ENCODE measurements at regions not wholly inside any gene's neighbourhood (a gene's known extent, or its start where the extent isn't known, plus 50 kb on each side); places are given as distances from the start of the nearest gene placed in this dataset.
A peak's percentile ranks its signal among the peaks of the same experiment; 100 is the strongest.

DNA sequence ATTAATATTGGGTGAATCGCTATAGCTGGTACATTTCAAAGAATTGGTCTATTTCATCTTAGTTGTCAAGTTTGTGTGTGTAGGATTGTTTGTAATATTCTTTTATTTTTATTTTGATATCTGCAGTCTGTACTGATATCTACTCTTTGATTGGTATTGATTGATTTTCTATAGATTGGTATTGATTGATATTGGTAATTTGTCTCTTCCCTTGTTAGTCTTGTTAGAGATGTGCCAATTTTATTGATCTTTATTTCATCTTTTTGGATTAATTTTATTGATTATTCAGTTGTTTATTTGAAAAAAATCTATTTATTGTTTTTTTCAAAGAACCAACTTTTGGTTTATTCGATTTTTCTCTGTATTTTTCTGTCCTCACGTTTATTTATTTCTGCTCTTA is 61.4 kb downstream of the TM2D3 start:
- WGBS: 69% methylated on average over 3 of the region's 3 CpGs
- Histone ChIP-seq H3K4me3 (ENCODE audit: low read length) (no peak overlapping the region), H3K9me3 (ENCODE audit: control insufficient read depth, low read length) (no peaks in the 10 kb centered on the region), H3K27ac (ENCODE audit: low read length) (no peak overlapping the region), H3K4me1 (ENCODE audit: control insufficient read depth, insufficient read depth, low read length) (no peaks in the 10 kb centered on the region), H3K27me3 (ENCODE audit: control insufficient read depth, insufficient read depth) (no peaks in the 10 kb centered on the region)
- DNase-seq: no peak
- intact Hi-C loops (cut with DNase I): no loop called here
- no peak for ATAC-seq

DNA sequence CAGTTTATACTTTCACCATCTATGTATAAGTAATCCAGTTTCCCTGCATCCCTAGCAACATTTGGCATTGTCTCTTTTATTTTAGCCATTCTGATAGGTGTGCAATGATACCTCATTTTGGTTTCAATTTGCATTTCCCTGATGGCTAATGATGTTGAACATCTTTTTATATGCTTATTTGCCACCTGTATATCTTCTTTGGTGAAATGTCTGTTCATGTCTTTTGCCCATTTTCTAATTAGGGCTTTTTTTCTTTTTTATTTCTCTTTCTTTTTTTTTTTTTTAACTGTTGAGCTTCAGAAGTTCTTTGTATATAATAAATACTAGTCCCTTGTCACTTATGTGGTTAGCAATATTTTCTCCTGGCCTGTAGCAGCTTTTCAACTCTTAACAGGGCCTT is 68.9 kb downstream of the TM2D3 start:
- intact Hi-C loops (cut with DNase I): no loop called here
- no peaks in the 10 kb centered on the region for H3K4me1 ChIP-seq (ENCODE audit: control insufficient read depth, insufficient read depth, low read length)
- no peaks in the 10 kb centered on the region for H3K27me3 ChIP-seq (ENCODE audit: control insufficient read depth, insufficient read depth)
- no peaks in the 10 kb centered on the region for H3K9me3 ChIP-seq (ENCODE audit: control insufficient read depth, low read length)
- ATAC-seq: no peak
- no peak overlapping the region for H3K27ac ChIP-seq (ENCODE audit: low read length)
- no peak for DNase-seq
- H3K4me3 ChIP-seq (ENCODE audit: low read length): no peak overlapping the region

DNA sequence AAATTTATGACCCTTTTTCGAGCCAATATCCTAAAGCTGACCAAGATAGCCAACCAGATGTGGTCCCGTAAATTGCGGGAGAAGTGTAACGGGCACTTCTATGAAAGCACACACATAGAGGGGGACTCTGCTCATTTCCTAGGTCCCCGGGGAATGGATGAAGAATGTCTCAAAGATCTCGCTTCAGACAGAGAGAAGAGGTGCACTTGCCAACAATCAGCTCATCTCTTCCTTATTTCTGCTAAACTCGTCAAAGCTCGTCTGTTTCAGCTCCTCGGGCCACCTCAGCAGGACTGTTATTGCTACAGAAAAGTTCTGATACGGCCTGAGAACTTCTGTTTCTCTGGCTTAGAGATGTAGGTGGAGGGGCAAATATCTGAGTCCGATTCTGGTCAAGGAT is 71.8 kb downstream of the TM2D3 start:
- intact Hi-C loops (cut with DNase I): no loop called here
- H3K27ac ChIP-seq (ENCODE audit: low read length): no peak overlapping the region
- H3K4me3 ChIP-seq (ENCODE audit: low read length): no peak overlapping the region
- no peaks in the 10 kb centered on the region for H3K27me3 ChIP-seq (ENCODE audit: control insufficient read depth, insufficient read depth)
- no peaks in the 10 kb centered on the region for H3K4me1 ChIP-seq (ENCODE audit: control insufficient read depth, insufficient read depth, low read length)
- WGBS: 78% methylated on average over 11 of the region's 11 CpGs
- DNase-seq: no peak
- no peak for ATAC-seq
- no peaks in the 10 kb centered on the region for H3K9me3 ChIP-seq (ENCODE audit: control insufficient read depth, low read length)

DNA sequence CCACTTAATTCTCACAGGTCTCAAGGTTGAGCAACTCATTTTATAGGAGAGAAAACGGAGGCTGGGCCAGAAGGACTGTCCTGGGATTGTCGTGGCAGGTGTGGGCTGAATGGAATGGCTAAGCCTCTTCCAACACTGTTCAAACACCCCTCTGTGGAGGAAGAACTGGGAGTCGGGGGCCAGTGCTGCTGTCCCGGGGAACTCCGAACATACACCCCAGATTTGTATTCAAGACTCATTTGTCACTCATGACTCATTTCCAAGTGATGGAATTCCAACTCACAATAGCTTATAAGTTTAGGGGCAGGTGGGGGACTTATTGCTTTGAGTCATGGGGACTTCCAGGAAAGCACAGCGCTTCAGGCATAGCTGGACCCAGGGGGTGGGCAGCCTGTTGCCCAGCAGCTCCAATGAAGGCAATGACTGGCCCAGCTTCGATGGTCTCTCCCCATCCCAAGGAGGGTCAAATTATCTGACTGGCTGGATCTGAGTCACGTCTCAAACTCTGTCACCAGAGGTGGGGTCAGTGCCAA is 72.5 kb downstream of the TM2D3 start:
- intact Hi-C loops (cut with DNase I): no loop called here
- H3K27me3 ChIP-seq (ENCODE audit: control insufficient read depth, insufficient read depth): no peaks in the 10 kb centered on the region
- WGBS: 67% methylated on average over 8 of the region's 8 CpGs
- no peak overlapping the region for H3K27ac ChIP-seq (ENCODE audit: low read length)
- H3K4me3 ChIP-seq (ENCODE audit: low read length): no peak overlapping the region
- H3K4me1 ChIP-seq (ENCODE audit: control insufficient read depth, insufficient read depth, low read length): no peaks in the 10 kb centered on the region
- ATAC-seq (no peak), DNase-seq (no peak)
- H3K9me3 ChIP-seq (ENCODE audit: control insufficient read depth, low read length): no peaks in the 10 kb centered on the region

DNA sequence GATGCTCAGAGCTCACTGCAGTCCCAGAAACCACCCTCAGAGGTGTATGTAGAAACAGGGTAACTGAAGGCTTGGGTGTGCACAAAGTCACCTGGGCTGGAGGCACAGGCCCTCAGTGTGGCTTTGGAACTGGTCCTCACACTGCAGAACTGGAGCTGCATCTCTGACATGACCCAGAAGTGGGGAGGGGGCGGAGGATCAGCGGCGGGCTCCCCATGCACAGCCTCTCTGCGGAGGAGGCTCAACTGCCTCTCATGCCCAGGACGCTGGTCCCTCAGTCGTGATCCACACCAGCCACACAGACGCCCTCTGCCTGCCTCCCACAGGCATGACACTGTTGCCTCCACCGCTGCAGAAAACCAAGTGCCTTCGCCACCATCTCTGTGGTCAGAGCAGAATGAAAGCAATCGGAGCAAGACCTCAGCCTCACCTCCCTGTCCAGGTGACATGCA is 73.7 kb downstream of the TM2D3 start:
- Histone ChIP-seq H3K4me3 (ENCODE audit: low read length) (no peak overlapping the region), H3K27ac (ENCODE audit: low read length) (no peak overlapping the region), H3K4me1 (ENCODE audit: control insufficient read depth, insufficient read depth, low read length) (no peaks in the 10 kb centered on the region), H3K27me3 (ENCODE audit: control insufficient read depth, insufficient read depth) (no peaks in the 10 kb centered on the region), H3K9me3 (ENCODE audit: control insufficient read depth, low read length) (no peaks in the 10 kb centered on the region)
- WGBS: 46% methylated on average over 10 of the region's 10 CpGs
- peak; percentile 44 to 50 for ATAC-seq
- DNase-seq: peak in 2 of 3 donors; percentile 25 to 72
- intact Hi-C loops (cut with DNase I): no loop called here

DNA sequence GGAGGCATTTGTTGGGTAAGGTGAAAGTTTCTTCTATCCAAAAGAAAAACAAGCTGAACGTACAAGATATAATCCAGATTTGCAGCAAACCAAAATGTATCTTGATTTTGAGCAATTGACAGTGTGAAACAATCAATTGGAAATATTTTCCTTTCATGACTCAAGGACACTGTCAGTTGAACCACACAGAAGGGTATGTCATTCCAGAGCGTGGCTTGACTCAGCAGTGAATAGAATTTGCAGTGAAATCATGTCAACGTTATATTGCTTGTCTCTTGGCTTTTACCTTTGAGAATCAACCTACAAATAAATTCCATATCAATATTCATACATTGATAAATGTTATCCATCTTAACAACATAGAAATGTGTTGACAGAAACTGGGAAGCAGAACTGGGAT is 78.2 kb downstream of the TM2D3 start:
- 67% methylated on average over 3 of the region's 3 CpGs for WGBS
- no peaks in the 10 kb centered on the region for H3K27me3 ChIP-seq (ENCODE audit: control insufficient read depth, insufficient read depth)
- ATAC-seq (no peak), DNase-seq (no peak)
- H3K4me1 ChIP-seq (ENCODE audit: control insufficient read depth, insufficient read depth, low read length): no peaks in the 10 kb centered on the region
- no peaks in the 10 kb centered on the region for H3K9me3 ChIP-seq (ENCODE audit: control insufficient read depth, low read length)
- intact Hi-C loops (cut with DNase I): no loop called here
- no peak overlapping the region for H3K27ac ChIP-seq (ENCODE audit: low read length)
- no peak overlapping the region for H3K4me3 ChIP-seq (ENCODE audit: low read length)

DNA sequence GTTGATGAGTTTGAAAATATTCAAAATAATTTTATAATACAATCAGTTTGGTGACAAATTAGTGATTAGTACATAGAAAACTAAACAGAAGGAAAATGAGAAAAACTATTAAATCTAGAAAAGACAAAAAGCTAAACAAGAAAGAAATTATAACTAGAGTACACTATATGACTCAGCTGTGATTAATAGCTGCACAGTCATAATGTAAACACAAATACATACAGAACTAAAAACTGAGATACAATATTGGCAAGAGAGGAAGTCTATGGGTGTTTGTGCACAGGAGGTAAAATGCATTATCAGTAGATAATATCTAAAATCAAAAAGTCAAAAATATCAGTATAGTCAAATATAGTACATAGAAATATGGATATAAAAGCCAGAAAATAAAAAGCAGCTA is 80.7 kb upstream of the PCSK6 start:
- Histone ChIP-seq H3K9me3 (ENCODE audit: control insufficient read depth, low read length) (no peaks in the 10 kb centered on the region), H3K4me1 (ENCODE audit: control insufficient read depth, insufficient read depth, low read length) (no peaks in the 10 kb centered on the region), H3K27me3 (ENCODE audit: control insufficient read depth, insufficient read depth) (no peaks in the 10 kb centered on the region), H3K27ac (ENCODE audit: low read length) (no peak overlapping the region), H3K4me3 (ENCODE audit: low read length) (no peak overlapping the region)
- DNase-seq (no peak), ATAC-seq (no peak)
- intact Hi-C loops (cut with DNase I): no loop called here

DNA sequence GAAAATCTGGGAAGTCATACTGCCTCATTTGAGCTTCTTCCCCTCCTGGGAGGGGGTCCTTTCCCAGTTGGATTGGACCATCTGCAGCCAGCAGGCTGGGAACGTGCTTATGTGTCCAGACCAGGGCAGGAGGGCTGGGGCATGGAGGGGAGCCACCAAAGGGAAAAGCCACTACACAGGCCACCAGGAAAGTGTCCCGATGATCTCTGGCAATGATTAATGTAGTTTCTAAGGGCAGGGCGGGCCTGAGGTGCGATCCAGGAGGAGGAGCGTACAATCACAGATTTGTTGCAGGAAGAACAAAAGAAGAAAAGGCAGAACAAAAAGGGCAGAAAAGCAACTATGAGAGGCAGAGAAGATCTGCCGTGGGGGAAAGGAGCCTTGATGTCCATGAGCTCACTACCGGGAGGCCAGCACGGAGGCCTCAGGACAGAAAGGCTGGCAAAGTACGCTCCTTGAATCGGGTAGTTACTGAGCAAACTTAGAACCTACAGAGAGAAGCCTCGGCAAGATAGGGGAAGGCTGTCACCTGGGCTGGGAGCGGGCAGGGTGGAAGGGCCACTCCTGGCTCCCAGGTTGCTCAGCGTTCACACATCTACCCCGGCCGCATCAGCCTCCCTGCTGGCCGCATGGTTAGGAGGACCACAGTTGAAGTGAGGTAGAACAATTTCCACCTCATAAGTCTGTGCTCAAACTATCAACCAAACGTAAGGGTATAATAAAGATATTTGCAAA is 79.5 kb upstream of the PCSK6 start:
- DNase-seq (no peak), ATAC-seq (no peak)
- no peak overlapping the region for H3K27ac ChIP-seq (ENCODE audit: low read length)
- H3K4me1 ChIP-seq (ENCODE audit: control insufficient read depth, insufficient read depth, low read length): no peaks in the 10 kb centered on the region
- 91% methylated on average over 17 of the region's 17 CpGs for WGBS
- H3K4me3 ChIP-seq (ENCODE audit: low read length): no peak overlapping the region
- intact Hi-C loops (cut with DNase I): no loop called here
- H3K9me3 ChIP-seq (ENCODE audit: control insufficient read depth, low read length): no peaks in the 10 kb centered on the region
- no peaks in the 10 kb centered on the region for H3K27me3 ChIP-seq (ENCODE audit: control insufficient read depth, insufficient read depth)

DNA sequence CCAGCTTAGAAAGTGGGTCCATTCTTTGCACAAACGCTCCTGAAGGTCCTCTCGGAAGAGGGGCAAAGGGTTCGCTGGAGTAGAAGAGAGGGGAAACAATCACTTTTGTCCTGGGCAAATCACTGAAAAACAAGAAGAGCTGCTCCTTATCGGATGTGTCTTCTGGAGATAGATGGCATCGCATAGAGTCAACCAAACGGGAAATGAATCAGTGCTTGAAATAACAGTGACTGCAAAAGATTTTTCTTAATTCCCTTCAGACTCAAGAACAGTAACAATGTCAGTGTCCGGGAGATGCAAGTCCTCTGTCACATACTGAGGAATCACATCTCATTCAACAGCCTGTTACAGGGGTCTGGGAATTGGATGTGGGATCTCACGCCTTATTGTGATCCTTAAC is 78.8 kb upstream of the PCSK6 start:
- 70% methylated on average over 8 of the region's 8 CpGs for WGBS

DNA sequence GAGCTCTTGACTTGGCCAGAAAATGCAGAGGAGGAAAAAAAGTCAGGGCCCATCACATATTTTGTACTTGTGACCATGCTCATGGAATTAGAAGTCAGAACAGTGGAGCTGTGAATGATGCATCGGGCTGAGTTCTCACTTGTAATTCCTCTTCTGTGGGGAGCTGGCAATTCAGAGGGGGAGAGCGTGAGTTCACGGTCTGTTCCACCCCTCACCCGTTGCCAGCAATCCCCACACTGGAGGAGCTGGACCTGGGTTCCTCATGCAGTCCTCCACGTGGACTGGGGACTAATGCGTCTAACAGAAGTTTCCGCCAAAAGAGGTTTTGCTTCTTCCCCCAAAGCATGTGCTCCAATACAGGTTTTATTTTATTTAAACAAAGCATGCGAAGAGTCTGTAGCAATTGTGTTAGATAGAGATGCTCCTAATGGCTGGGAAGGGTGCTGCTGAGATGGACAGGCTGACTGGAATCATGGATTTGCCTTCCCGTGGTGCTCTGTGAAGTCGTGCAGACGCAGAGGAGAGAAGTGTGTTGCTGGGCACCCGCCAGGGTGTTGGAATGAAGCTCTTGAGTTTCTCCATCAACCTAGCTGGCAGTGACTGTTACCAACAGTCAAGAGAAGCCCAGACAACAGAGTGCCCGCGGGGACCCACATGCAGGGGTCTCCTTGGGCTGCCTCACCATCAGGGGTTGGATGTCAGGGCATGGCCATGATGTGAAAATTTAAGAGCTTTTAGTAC is 77.4 kb upstream of the PCSK6 start:
- peak; percentile 47 to 57 for ATAC-seq
- Histone ChIP-seq H3K4me3 (ENCODE audit: low read length) (no peak overlapping the region), H3K27me3 (ENCODE audit: control insufficient read depth, insufficient read depth) (no peaks in the 10 kb centered on the region), H3K27ac (ENCODE audit: low read length) (no peak overlapping the region), H3K9me3 (ENCODE audit: control insufficient read depth, low read length) (no peaks in the 10 kb centered on the region), H3K4me1 (ENCODE audit: control insufficient read depth, insufficient read depth, low read length) (no peaks in the 10 kb centered on the region)
- intact Hi-C loops (cut with DNase I): no loop called here
- 79% methylated on average over 14 of the region's 14 CpGs for WGBS
- DNase-seq: no peak

More for the DNA sequence above, 78.8 kb upstream of the PCSK6 start:
- no peak for ATAC-seq
- H3K27ac ChIP-seq (ENCODE audit: low read length): no peak overlapping the region
- DNase-seq: no peak
- no peaks in the 10 kb centered on the region for H3K9me3 ChIP-seq (ENCODE audit: control insufficient read depth, low read length)
- H3K4me3 ChIP-seq (ENCODE audit: low read length): no peak overlapping the region
- no peaks in the 10 kb centered on the region for H3K4me1 ChIP-seq (ENCODE audit: control insufficient read depth, insufficient read depth, low read length)
- no peaks in the 10 kb centered on the region for H3K27me3 ChIP-seq (ENCODE audit: control insufficient read depth, insufficient read depth)
- intact Hi-C loops (cut with DNase I): no loop called here

DNA sequence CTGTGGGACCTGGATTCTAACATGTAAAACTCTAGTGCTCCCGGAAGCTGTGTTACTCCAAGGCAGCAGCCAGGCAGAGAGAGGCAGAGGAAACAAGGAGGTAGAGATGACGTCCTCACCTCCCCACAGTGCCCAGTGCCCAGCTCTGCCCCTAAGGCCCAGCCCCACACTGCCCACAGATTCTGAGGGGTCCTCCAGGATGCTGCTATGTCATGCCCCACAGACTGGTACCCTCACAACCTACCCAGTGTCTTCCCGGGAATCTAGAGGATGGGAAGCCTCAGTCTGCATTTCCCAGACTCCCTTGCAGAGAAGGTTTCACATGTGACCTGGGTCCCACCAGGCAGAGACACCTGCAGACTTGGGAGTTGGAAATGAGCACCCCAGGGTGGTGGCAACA is 75.9 kb upstream of the PCSK6 start:
- Histone ChIP-seq H3K4me1 (ENCODE audit: control insufficient read depth, insufficient read depth, low read length) (no peaks in the 10 kb centered on the region), H3K9me3 (ENCODE audit: control insufficient read depth, low read length) (no peaks in the 10 kb centered on the region), H3K27ac (ENCODE audit: low read length) (no peak overlapping the region), H3K4me3 (ENCODE audit: low read length) (no peak overlapping the region), H3K27me3 (ENCODE audit: control insufficient read depth, insufficient read depth) (no peaks in the 10 kb centered on the region)
- DNase-seq: no peak
- intact Hi-C loops (cut with DNase I): no loop called here
- WGBS: 87% methylated on average over 3 of the region's 3 CpGs
- no peak for ATAC-seq
